WTC11 (cell line): ENCODE measurements at regions not wholly inside any gene's neighbourhood (a gene's known extent, or its start where the extent isn't known, plus 50 kb on each side); places are given as distances from the start of the nearest gene placed in this dataset.

Experiments used
- ATF6 ChIP-seq: sonication (generic); formaldehyde crosslinking; IDR thresholded peaks from 2 replicates; pipeline ENCODE4 v1.8.1; 2023; ENCODE audit warnings: mild to moderate bottlenecking, missing genetic modification reagents
- CTCF ChIP-seq: fragments of 200-600 bp; IDR thresholded peaks from 2 replicates; pipeline ENCODE4 v1.8.0; 2022; ENCODE audit warnings: antibody characterized with exemption
- HMGA2 ChIP-seq: fragments of 250-450 bp; sonication (Bioruptor Pico); IDR thresholded peaks from 2 replicates; pipeline ENCODE4 v1.4.0; 2021; ENCODE audit warnings: mild to moderate bottlenecking, moderate library complexity
- JAZF1 ChIP-seq: fragments of 250-450 bp; sonication (Bioruptor Pico); IDR thresholded peaks from 2 replicates; pipeline ENCODE4 v1.9.0; 2021; ENCODE audit warnings: moderate library complexity, mild to moderate bottlenecking, inconsistent platforms
- JUN ChIP-seq: sonication (generic); formaldehyde crosslinking; IDR thresholded peaks from 2 replicates; pipeline ENCODE4 v1.8.0; 2023; ENCODE audit warnings: mild to moderate bottlenecking, missing genetic modification reagents
- NFE2L1 ChIP-seq: sonication (generic); formaldehyde crosslinking; IDR thresholded peaks from 2 replicates; pipeline ENCODE4 v1.8.1; 2023; ENCODE audit warnings: missing genetic modification reagents
- SMAD3 ChIP-seq: sonication (generic); formaldehyde crosslinking; IDR thresholded peaks from 2 replicates; pipeline ENCODE4 v1.8.0; 2022; ENCODE audit warnings: missing genetic modification reagents, mild to moderate bottlenecking, borderline replicate concordance
- ZNF423 ChIP-seq: fragments of 250-450 bp; sonication (Bioruptor Pico); IDR thresholded peaks from 2 replicates; pipeline ENCODE4 v2.1.2; 2022; ENCODE audit warnings: mild to moderate bottlenecking, moderate library complexity
- ZNF671 ChIP-seq: fragments of 250-450 bp; sonication (Bioruptor Pico); IDR thresholded peaks from 2 replicates; pipeline ENCODE4 v1.8.0; 2021; ENCODE audit warnings: mild to moderate bottlenecking
- ZSCAN18 ChIP-seq: fragments of 250-450 bp; sonication (Bioruptor Pico); IDR thresholded peaks from 2 replicates; pipeline ENCODE4 v2.1.2; 2022; ENCODE audit warnings: mild to moderate bottlenecking, moderate library complexity
- TF ChIP-seq, protein P1 (sequence below): sonication (generic); formaldehyde crosslinking; IDR thresholded peaks from 2 replicates; pipeline ENCODE4 v1.8.0; 2022; ENCODE audit warnings: missing genetic modification reagents
- TF ChIP-seq, protein P2 (sequence below): sonication (generic); formaldehyde crosslinking; IDR thresholded peaks from 2 replicates; pipeline ENCODE4 v1.8.1; 2022; ENCODE audit warnings: missing genetic modification reagents, borderline replicate concordance
- TF ChIP-seq, protein P3 (sequence below): sonication (generic); formaldehyde crosslinking; IDR thresholded peaks from 2 replicates; pipeline ENCODE4 v1.8.0; 2023; ENCODE audit warnings: mild to moderate bottlenecking, missing genetic modification reagents
- TF ChIP-seq, protein P4 (sequence below): sonication (generic); formaldehyde crosslinking; IDR thresholded peaks from 2 replicates; pipeline ENCODE4 v1.8.1; 2023; ENCODE audit warnings: mild to moderate bottlenecking, missing genetic modification reagents, moderate library complexity

DNA sequence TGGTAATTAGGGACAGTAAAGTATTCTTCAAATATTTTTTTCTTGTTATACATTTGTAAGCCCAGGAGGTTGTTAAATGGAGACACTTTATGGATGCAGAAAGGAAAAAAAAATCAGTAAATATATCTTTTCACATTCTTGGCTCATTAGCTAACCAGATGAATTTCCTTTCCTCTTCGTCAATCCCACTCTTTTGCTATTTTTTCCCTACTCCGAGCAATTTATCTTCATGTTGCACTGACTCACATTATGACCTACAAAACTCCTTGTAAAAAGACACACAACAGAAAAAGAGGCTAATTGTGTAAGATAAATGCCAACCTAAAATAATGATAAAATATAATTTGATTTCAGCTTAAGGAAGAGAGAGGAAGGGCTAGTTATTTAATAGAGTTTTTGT lies 472.9 kb upstream of the ZNF337 start (continued):
- TF ChIP-seq CTCF = no peak
- no peak for TF ChIP-seq JUN (CRISPR knock-in tag)
- TF ChIP-seq, protein P1, sequence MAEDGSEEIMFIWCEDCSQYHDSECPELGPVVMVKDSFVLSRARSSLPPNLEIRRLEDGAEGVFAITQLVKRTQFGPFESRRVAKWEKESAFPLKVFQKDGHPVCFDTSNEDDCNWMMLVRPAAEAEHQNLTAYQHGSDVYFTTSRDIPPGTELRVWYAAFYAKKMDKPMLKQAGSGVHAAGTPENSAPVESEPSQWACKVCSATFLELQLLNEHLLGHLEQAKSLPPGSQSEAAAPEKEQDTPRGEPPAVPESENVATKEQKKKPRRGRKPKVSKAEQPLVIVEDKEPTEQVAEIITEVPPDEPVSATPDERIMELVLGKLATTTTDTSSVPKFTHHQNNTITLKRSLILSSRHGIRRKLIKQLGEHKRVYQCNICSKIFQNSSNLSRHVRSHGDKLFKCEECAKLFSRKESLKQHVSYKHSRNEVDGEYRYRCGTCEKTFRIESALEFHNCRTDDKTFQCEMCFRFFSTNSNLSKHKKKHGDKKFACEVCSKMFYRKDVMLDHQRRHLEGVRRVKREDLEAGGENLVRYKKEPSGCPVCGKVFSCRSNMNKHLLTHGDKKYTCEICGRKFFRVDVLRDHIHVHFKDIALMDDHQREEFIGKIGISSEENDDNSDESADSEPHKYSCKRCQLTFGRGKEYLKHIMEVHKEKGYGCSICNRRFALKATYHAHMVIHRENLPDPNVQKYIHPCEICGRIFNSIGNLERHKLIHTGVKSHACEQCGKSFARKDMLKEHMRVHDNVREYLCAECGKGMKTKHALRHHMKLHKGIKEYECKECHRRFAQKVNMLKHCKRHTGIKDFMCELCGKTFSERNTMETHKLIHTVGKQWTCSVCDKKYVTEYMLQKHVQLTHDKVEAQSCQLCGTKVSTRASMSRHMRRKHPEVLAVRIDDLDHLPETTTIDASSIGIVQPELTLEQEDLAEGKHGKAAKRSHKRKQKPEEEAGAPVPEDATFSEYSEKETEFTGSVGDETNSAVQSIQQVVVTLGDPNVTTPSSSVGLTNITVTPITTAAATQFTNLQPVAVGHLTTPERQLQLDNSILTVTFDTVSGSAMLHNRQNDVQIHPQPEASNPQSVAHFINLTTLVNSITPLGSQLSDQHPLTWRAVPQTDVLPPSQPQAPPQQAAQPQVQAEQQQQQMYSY (CRISPR knock-in tag) = no peak
- TF ChIP-seq, protein P2, sequence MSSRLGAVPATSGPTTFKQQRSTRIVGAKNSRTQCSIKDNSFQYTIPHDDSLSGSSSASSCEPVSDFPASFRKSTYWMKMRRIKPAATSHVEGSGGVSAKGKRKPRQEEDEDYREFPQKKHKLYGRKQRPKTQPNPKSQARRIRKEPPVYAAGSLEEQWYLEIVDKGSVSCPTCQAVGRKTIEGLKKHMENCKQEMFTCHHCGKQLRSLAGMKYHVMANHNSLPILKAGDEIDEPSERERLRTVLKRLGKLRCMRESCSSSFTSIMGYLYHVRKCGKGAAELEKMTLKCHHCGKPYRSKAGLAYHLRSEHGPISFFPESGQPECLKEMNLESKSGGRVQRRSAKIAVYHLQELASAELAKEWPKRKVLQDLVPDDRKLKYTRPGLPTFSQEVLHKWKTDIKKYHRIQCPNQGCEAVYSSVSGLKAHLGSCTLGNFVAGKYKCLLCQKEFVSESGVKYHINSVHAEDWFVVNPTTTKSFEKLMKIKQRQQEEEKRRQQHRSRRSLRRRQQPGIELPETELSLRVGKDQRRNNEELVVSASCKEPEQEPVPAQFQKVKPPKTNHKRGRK = no peak
- no peak for TF ChIP-seq ZSCAN18
- no peak for TF ChIP-seq ZNF671
- no peak for TF ChIP-seq ATF6 (CRISPR knock-in tag)
- TF ChIP-seq HMGA2 (CRISPR knock-in tag) = no peak
- no peak for TF ChIP-seq ZNF423
- TF ChIP-seq, protein P3, sequence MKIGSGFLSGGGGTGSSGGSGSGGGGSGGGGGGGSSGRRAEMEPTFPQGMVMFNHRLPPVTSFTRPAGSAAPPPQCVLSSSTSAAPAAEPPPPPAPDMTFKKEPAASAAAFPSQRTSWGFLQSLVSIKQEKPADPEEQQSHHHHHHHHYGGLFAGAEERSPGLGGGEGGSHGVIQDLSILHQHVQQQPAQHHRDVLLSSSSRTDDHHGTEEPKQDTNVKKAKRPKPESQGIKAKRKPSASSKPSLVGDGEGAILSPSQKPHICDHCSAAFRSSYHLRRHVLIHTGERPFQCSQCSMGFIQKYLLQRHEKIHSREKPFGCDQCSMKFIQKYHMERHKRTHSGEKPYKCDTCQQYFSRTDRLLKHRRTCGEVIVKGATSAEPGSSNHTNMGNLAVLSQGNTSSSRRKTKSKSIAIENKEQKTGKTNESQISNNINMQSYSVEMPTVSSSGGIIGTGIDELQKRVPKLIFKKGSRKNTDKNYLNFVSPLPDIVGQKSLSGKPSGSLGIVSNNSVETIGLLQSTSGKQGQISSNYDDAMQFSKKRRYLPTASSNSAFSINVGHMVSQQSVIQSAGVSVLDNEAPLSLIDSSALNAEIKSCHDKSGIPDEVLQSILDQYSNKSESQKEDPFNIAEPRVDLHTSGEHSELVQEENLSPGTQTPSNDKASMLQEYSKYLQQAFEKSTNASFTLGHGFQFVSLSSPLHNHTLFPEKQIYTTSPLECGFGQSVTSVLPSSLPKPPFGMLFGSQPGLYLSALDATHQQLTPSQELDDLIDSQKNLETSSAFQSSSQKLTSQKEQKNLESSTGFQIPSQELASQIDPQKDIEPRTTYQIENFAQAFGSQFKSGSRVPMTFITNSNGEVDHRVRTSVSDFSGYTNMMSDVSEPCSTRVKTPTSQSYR (CRISPR knock-in tag) = no peak
- TF ChIP-seq JAZF1 (CRISPR knock-in tag) = no peak
- TF ChIP-seq, protein P4, sequence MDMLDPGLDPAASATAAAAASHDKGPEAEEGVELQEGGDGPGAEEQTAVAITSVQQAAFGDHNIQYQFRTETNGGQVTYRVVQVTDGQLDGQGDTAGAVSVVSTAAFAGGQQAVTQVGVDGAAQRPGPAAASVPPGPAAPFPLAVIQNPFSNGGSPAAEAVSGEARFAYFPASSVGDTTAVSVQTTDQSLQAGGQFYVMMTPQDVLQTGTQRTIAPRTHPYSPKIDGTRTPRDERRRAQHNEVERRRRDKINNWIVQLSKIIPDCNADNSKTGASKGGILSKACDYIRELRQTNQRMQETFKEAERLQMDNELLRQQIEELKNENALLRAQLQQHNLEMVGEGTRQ = no peak
- TF ChIP-seq NFE2L1 (CRISPR knock-in tag) = no peak
- no peak for TF ChIP-seq SMAD3 (CRISPR knock-in tag)
